DOHH2 (cell line): ENCODE measurements at regions not wholly inside any gene's neighbourhood (a gene's known extent, or its start where the extent isn't known, plus 50 kb on each side); places are given as distances from the start of the nearest gene placed in this dataset.
"Not testable (repeated sequence)": the region's sequence is repeated elsewhere in the genome, so short reads cannot be mapped to it uniquely, and the experiment has no call there.

Source experiments
- H3F3A ChIP-seq: fragments of 200-600 bp; sonication (generic), shearing (Covaris generic); 2 replicates; pipeline ENCODE4 v1.6.0; 2016; ENCODE audit warnings: antibody characterized with exemption, mild to moderate bottlenecking; ENCODE audit not compliant: control insufficient read depth, insufficient read depth
- H3K27ac ChIP-seq: fragments of 200-600 bp; sonication (generic); 2 replicates; pipeline ENCODE4 v1.5.1; 2014; ENCODE audit warnings: low read depth, mild to moderate bottlenecking, low read length, moderate library complexity
- H3K27me3 ChIP-seq: fragments of 200-600 bp; sonication (generic); 2 replicates; pipeline ENCODE4 v1.6.1; 2014; ENCODE audit warnings: mild to moderate bottlenecking, low read length, mixed read lengths; ENCODE audit not compliant: control insufficient read depth
- H3K36me3 ChIP-seq: fragments of 200-600 bp; sonication (generic); 2 replicates; pipeline ENCODE4 v1.6.1; 2014; ENCODE audit warnings: mild to moderate bottlenecking, low read length, moderate library complexity, mixed read lengths; ENCODE audit not compliant: control insufficient read depth
- H3K4me1 ChIP-seq: fragments of 200-600 bp; sonication (generic); 2 replicates; pipeline ENCODE4 v1.6.1; 2014; ENCODE audit warnings: mild to moderate bottlenecking, low read length, mixed read lengths; ENCODE audit not compliant: control insufficient read depth
- H3K4me2 ChIP-seq: fragments of 200-600 bp; sonication (generic); 2 replicates; pipeline ENCODE4 v1.6.0; 2014; ENCODE audit warnings: mild to moderate bottlenecking, low read length, moderate library complexity
- H3K4me3 ChIP-seq: fragments of 200-600 bp; sonication (generic); 2 replicates; pipeline ENCODE4 v1.5.1; 2014; ENCODE audit warnings: mild to moderate bottlenecking, low read length, mixed read lengths
- H3K79me2 ChIP-seq: fragments of 200-600 bp; sonication (generic); 2 replicates; pipeline ENCODE4 v1.6.1; 2014; ENCODE audit warnings: mild to moderate bottlenecking, low read length, mixed read lengths; ENCODE audit not compliant: control insufficient read depth
- H3K9me2 ChIP-seq: fragments of 200-600 bp; sonication (generic); replicated peaks from 2 replicates; pipeline ENCODE4 v1.6.1; 2014; ENCODE audit warnings: mild to moderate bottlenecking, low read length, mixed read lengths; ENCODE audit not compliant: control insufficient read depth
- H3K9me3 ChIP-seq: fragments of 200-600 bp; sonication (generic); 2 replicates; pipeline ENCODE4 v1.6.1; 2014; ENCODE audit warnings: antibody characterized with exemption, low read length, mixed read lengths; ENCODE audit not compliant: control insufficient read depth, insufficient read depth
- H4K20me1 ChIP-seq: fragments of 200-600 bp; sonication (generic); 2 replicates; pipeline ENCODE4 v1.6.0; 2014; ENCODE audit warnings: low read depth, mild to moderate bottlenecking, antibody characterized with exemption, low read length, moderate library complexity; ENCODE audit not compliant: control insufficient read depth, insufficient read depth
- CTCF ChIP-seq: fragments of 200-600 bp; sonication (generic); IDR thresholded peaks from one replicate; pipeline ENCODE4 v1.5.1; 2014; ENCODE audit warnings: antibody characterized with exemption, mild to moderate bottlenecking, low read depth, low read length; ENCODE audit not compliant: poor library complexity, severe bottlenecking
- EZH2phosphoT487 ChIP-seq: fragments of 200-600 bp; sonication (generic); IDR thresholded peaks from 2 replicates; pipeline ENCODE4 v1.6.1; 2017; ENCODE audit warnings: borderline replicate concordance, mild to moderate bottlenecking, antibody characterized with exemption, low read length, moderate library complexity, mixed read lengths

- not testable (repeated sequence) for H3K9me3 ChIP-seq, H3K9me2 ChIP-seq
Observed at GRCh38 chr15:20401058-20401457, 140.5 kb downstream of the GOLGA6L6 start.

GRCh38 chr15:20398680-20399079, 142.9 kb downstream of the GOLGA6L6 start:
- H3F3A ChIP-seq, H3K79me2 ChIP-seq, H3K27ac ChIP-seq, H3K4me2 ChIP-seq, H3K36me3 ChIP-seq, H3K9me3 ChIP-seq, H3K9me2 ChIP-seq, H4K20me1 ChIP-seq, H3K27me3 ChIP-seq, H3K4me1 ChIP-seq, H3K4me3 ChIP-seq: not testable (repeated sequence)

More at GRCh38 chr15:20401058-20401457, 140.5 kb downstream of the GOLGA6L6 start:
- H3K4me3 ChIP-seq, H3K36me3 ChIP-seq, H3K79me2 ChIP-seq, H3K27ac ChIP-seq, H3F3A ChIP-seq, H4K20me1 ChIP-seq, H3K4me2 ChIP-seq, H3K27me3 ChIP-seq, H3K4me1 ChIP-seq: not testable (repeated sequence)

- H3K9me2 ChIP-seq, H3K27me3 ChIP-seq, H3K4me3 ChIP-seq, H3K4me2 ChIP-seq, H3K9me3 ChIP-seq, H4K20me1 ChIP-seq, H3K4me1 ChIP-seq, H3K79me2 ChIP-seq, H3K36me3 ChIP-seq, H3K27ac ChIP-seq, H3F3A ChIP-seq: not testable (repeated sequence)
Observed at GRCh38 chr15:20388161-20388560, 153.4 kb downstream of the GOLGA6L6 start.

- Histone ChIP-seq H3K36me3 (no peaks in the 10 kb centered on the region), H4K20me1 (no peaks in the 10 kb centered on the region), H3K4me3 (no peak overlapping the region), H3K27ac (no peak overlapping the region), H3K27me3 (no peaks in the 10 kb centered on the region), H3K4me1 (no peaks in the 10 kb centered on the region), H3K79me2 (no peaks in the 10 kb centered on the region), H3F3A (no peaks in the 10 kb centered on the region), H3K9me2 (no peaks in the 10 kb centered on the region; the same call in 1 of the 2 replicates), H3K9me3 (0 out of 2 replicates have a peak, but pooled peaks cover 2% of the 10 kb centered on the region), H3K4me2 (no peak overlapping the region)
- TF ChIP-seq CTCF (no peak), EZH2phosphoT487 (no peak)
Observed at GRCh38 chr15:20386198-20386597, 155.4 kb downstream of the GOLGA6L6 start.

GRCh38 chr15:20380199-20380598, 161.4 kb downstream of the GOLGA6L6 start:
- H3F3A ChIP-seq, H4K20me1 ChIP-seq, H3K4me2 ChIP-seq, H3K9me2 ChIP-seq, H3K4me1 ChIP-seq, H3K27ac ChIP-seq, H3K79me2 ChIP-seq, H3K27me3 ChIP-seq, H3K9me3 ChIP-seq, H3K36me3 ChIP-seq, H3K4me3 ChIP-seq: not testable (repeated sequence)
